DOHH2 (cell line): ENCODE measurements at regions not wholly inside any gene's neighbourhood (a gene's known extent, or its start where the extent isn't known, plus 50 kb on each side); places are given as distances from the start of the nearest gene placed in this dataset.

Experiments used
- CTCF ChIP-seq: fragments of 200-600 bp; sonication (generic); IDR thresholded peaks from one replicate; pipeline ENCODE4 v1.5.1; 2014; ENCODE audit warnings: antibody characterized with exemption, mild to moderate bottlenecking, low read depth, low read length; ENCODE audit not compliant: poor library complexity, severe bottlenecking
- EZH2phosphoT487 ChIP-seq: fragments of 200-600 bp; sonication (generic); IDR thresholded peaks from 2 replicates; pipeline ENCODE4 v1.6.1; 2017; ENCODE audit warnings: borderline replicate concordance, mild to moderate bottlenecking, antibody characterized with exemption, low read length, moderate library complexity, mixed read lengths

- no peak for TF ChIP-seq CTCF
- TF ChIP-seq EZH2phosphoT487 = no peak
Measured at GRCh38 chrX:36803151-36803550, 205.0 kb upstream of the FAM47C start.
